Fibroblast of the aortic adventitia (primary cell): ENCODE measurements at regions not wholly inside any gene's neighbourhood (a gene's known extent, or its start where the extent isn't known, plus 50 kb on each side); places are given as distances from the start of the nearest gene placed in this dataset.
A peak's percentile ranks its signal among the peaks of the same experiment; 100 is the strongest.

Experiments used
- DNase-seq: peaks from one replicate; pipeline ENCODE4 v3.0.0-alpha.2; 2010; ENCODE audit warnings: low read depth
- H3K4me3 ChIP-seq: 2 replicates; pipeline ENCODE4 v1.5.1; 2011; ENCODE audit warnings: low read depth, mild to moderate bottlenecking, control low read depth, low read length, moderate library complexity
- CTCF ChIP-seq: IDR thresholded peaks from 2 replicates; pipeline ENCODE4 v1.5.1; 2011; ENCODE audit warnings: mild to moderate bottlenecking, low read length, control low read depth, inconsistent platforms; ENCODE audit not compliant: insufficient read depth

GRCh38 chr5:44499381-44499780 lies 110.2 kb upstream of the FGF10 start:
- no peak for TF ChIP-seq CTCF
- no peak for DNase-seq
- no peak overlapping the region for H3K4me3 ChIP-seq

GRCh38 chr5:44497606-44498005 lies 108.4 kb upstream of the FGF10 start:
- H3K4me3 ChIP-seq: no peak overlapping the region
- TF ChIP-seq CTCF: no peak
- no peak for DNase-seq

- H3K4me3 ChIP-seq: no peak overlapping the region
- TF ChIP-seq CTCF: no peak
- DNase-seq: peak; percentile 0
Measured at GRCh38 chr5:44495280-44495679, 106.1 kb upstream of the FGF10 start.

- no peak overlapping the region for H3K4me3 ChIP-seq
- no peak for TF ChIP-seq CTCF
- no peak for DNase-seq
Measured at GRCh38 chr5:44489759-44490158, 100.5 kb upstream of the FGF10 start.

- no peak for DNase-seq
Measured at GRCh38 chr5:44486591-44486990, 97.4 kb upstream of the FGF10 start.

GRCh38 chr5:44454002-44454401 lies 64.8 kb upstream of the FGF10 start:
- no peak overlapping the region for H3K4me3 ChIP-seq
- no peak for DNase-seq
- TF ChIP-seq CTCF: no peak

More at GRCh38 chr5:44486591-44486990, 97.4 kb upstream of the FGF10 start:
- H3K4me3 ChIP-seq: no peak overlapping the region
- TF ChIP-seq CTCF: no peak

GRCh38 chr5:44446399-44446798 lies 57.2 kb upstream of the FGF10 start:
- no peak for DNase-seq
- TF ChIP-seq CTCF: no peak
- no peak overlapping the region for H3K4me3 ChIP-seq
